ENCODE measurements at regions not wholly inside any gene's neighbourhood (a gene's known extent, or its start where the extent isn't known, plus 50 kb on each side); places are given as distances from the start of the nearest gene placed in this dataset.
"Not testable (repeated sequence)": the region's sequence is repeated elsewhere in the genome, so short reads cannot be mapped to it uniquely, and the experiment has no call there.

GRCh38 chr7:108667216-108667615 lies 97.5 kb downstream of the DNAJB9 start:
- DNase-seq, result no peak
- Histone ChIP-seq H3K36me3 (no peaks in the 10 kb centered on the region), H3K27ac (no peak overlapping the region), H3K9me3 (no peaks in the 10 kb centered on the region), H3K27me3 (no peaks in the 10 kb centered on the region), H3K4me1 (no peaks in the 10 kb centered on the region), H3K4me3 (no peak overlapping the region)
- TF ChIP-seq POLR2A (IDR thresholded peaks at IDR 0.05), result no peak
- TF ChIP-seq, protein P1, sequence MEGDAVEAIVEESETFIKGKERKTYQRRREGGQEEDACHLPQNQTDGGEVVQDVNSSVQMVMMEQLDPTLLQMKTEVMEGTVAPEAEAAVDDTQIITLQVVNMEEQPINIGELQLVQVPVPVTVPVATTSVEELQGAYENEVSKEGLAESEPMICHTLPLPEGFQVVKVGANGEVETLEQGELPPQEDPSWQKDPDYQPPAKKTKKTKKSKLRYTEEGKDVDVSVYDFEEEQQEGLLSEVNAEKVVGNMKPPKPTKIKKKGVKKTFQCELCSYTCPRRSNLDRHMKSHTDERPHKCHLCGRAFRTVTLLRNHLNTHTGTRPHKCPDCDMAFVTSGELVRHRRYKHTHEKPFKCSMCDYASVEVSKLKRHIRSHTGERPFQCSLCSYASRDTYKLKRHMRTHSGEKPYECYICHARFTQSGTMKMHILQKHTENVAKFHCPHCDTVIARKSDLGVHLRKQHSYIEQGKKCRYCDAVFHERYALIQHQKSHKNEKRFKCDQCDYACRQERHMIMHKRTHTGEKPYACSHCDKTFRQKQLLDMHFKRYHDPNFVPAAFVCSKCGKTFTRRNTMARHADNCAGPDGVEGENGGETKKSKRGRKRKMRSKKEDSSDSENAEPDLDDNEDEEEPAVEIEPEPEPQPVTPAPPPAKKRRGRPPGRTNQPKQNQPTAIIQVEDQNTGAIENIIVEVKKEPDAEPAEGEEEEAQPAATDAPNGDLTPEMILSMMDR (IDR thresholded peaks at IDR 0.05 in 4 of 5, conservative IDR thresholded peaks at IDR 0.05 in 1 of 5), result no peak
- no peak for ATAC-seq
- intact Hi-C loops (cut with DNase I; ENCODE audit: low total_unique reads), result no loop called here
- in situ Hi-C loops (cut with MboI; ENCODE audit: low sequenced_read_pairs in 4 of 4), result no loop called here

GRCh38 chr7:108669958-108670357 lies 100.3 kb downstream of the DNAJB9 start:
- Histone ChIP-seq H3K4me3 (no peak overlapping the region), H3K27ac (no peak overlapping the region), H3K27me3 (no peaks in the 10 kb centered on the region), H3K36me3 (no peaks in the 10 kb centered on the region), H3K4me1 (no peaks in the 10 kb centered on the region), H3K9me3 (no peaks in the 10 kb centered on the region)
- ATAC-seq, result no peak
- no peak for DNase-seq
- in situ Hi-C loops (cut with MboI; ENCODE audit: low sequenced_read_pairs in 4 of 4), result no loop called here
- no peak for TF ChIP-seq POLR2A (IDR thresholded peaks at IDR 0.05)
- TF ChIP-seq, protein P1 (IDR thresholded peaks at IDR 0.05 in 4 of 5, conservative IDR thresholded peaks at IDR 0.05 in 1 of 5), result no peak
- intact Hi-C loops (cut with DNase I; ENCODE audit: low total_unique reads), result no loop called here

DNA sequence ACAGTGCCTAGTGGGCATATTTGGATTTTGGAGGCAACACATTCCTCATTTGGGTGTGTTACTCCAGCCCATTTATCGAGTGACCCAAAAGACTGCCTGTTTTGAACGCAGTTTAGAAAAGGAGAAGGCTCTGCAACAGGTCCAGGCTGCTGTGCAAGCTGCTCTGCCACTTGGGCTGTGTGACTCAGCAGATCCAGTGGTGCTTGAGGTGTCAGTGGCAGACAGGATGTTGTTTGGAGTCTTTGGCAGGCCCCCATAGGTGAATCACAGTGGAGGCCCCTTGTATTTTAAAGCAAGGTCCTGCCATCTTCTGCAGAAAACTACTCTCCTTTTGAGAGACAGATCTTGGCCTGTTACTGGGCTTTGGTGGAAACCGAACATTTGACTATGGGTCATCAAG lies 104.0 kb downstream of the DNAJB9 start:
- in situ Hi-C loops (cut with MboI; ENCODE audit: low sequenced_read_pairs in 4 of 4); intact Hi-C loops (cut with DNase I; ENCODE audit: low total_unique reads); H3K27me3 ChIP-seq; H3K4me3 ChIP-seq; DNase-seq; H3K36me3 ChIP-seq; ATAC-seq; H3K4me1 ChIP-seq; H3K9me3 ChIP-seq; H3K27ac ChIP-seq: not testable (repeated sequence)

GRCh38 chr7:108684629-108685028 lies 115.0 kb downstream of the DNAJB9 start:
- Histone ChIP-seq H3K27ac (no peak overlapping the region), H3K4me1 (no peaks in the 10 kb centered on the region), H3K27me3 (no peaks in the 10 kb centered on the region), H3K9me3 (no peaks in the 10 kb centered on the region), H3K4me3 (no peak overlapping the region), H3K36me3 (no peaks in the 10 kb centered on the region)
- ATAC-seq (no peak), DNase-seq (no peak)
- intact Hi-C loops (cut with DNase I; ENCODE audit: low total_unique reads) (no loop called here), in situ Hi-C loops (cut with MboI; ENCODE audit: low sequenced_read_pairs in 4 of 4) (no loop called here)
- TF ChIP-seq POLR2A (IDR thresholded peaks at IDR 0.05), result no peak
- TF ChIP-seq, protein P1 (IDR thresholded peaks at IDR 0.05 in 4 of 5, conservative IDR thresholded peaks at IDR 0.05 in 1 of 5), result no peak

DNA sequence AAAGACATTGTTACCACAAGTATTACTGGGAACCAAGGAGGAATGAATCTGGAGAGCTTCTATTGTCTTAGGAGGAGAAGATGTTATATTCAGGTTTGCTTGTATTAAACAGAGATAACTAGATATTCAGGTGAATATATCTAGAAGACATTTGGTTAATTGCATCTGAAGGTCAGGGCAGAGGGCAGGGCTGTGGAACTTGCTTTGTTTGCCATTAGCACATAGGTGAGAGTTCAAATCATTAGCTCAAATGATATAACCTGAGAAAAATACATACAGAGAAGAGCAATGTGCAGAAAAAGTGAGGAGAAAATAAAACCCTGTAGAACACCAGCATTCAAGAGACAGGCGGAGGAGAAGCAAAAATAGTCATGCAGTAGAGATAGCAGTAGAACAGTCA lies 116.8 kb downstream of the DNAJB9 start:
- H3K36me3 ChIP-seq, result no peaks in the 10 kb centered on the region
- DNase-seq (no peak), ATAC-seq (no peak)
- no peak for TF ChIP-seq POLR2A (IDR thresholded peaks at IDR 0.05)
- TF ChIP-seq, protein P1 (IDR thresholded peaks at IDR 0.05 in 4 of 5, conservative IDR thresholded peaks at IDR 0.05 in 1 of 5), result no peak
- H3K4me1 ChIP-seq, result no peaks in the 10 kb centered on the region
- no peak overlapping the region for H3K4me3 ChIP-seq
- H3K27ac ChIP-seq, result no peak overlapping the region
- H3K27me3 ChIP-seq, result no peaks in the 10 kb centered on the region
- no peaks in the 10 kb centered on the region for H3K9me3 ChIP-seq
- intact Hi-C loops (cut with DNase I; ENCODE audit: low total_unique reads), result no loop called here
- in situ Hi-C loops (cut with MboI; ENCODE audit: low sequenced_read_pairs in 4 of 4), result no loop called here
